Esophagus muscularis mucosa (tissue), 4 donors: ENCODE measurements at regions not wholly inside any gene's neighbourhood (a gene's known extent, or its start where the extent isn't known, plus 50 kb on each side); places are given as distances from the start of the nearest gene placed in this dataset.

Experiments
- DNase-seq: peaks from one replicate; pipeline ENCODE4 v3.0.0-alpha.2; 2017; ENCODE audit errors: extremely low spot score
- H3K27ac ChIP-seq, 4 donors: fragments of 200-600 bp; sonication (generic); replicated peaks in 1 of 4; 1 replicate in 3 of 4; 2 replicates in 1 of 4; pipeline ENCODE4 v1.5.1; 2016 to 2019; ENCODE audit warnings: mild to moderate bottlenecking in 1 of 4
- H3K27me3 ChIP-seq, 4 donors: fragments of 200-600 bp; sonication (generic); one replicate each; pipeline versions ENCODE4 v1.5.1 to v1.6.0; 2016 to 2019
- H3K36me3 ChIP-seq, 4 donors: fragments of 200-600 bp; sonication (generic); one replicate each; pipeline ENCODE4 v1.5.1; 2016 to 2019
- H3K4me1 ChIP-seq, 4 donors: fragments of 200-600 bp; sonication (generic); one replicate each; pipeline ENCODE4 v1.5.1; 2016 to 2019
- H3K4me3 ChIP-seq, 4 donors: fragments of 200-600 bp; sonication (generic); 1 replicate in 2 of 4; 2 replicates in 2 of 4; pipeline ENCODE4 v1.5.1; 2016 to 2019; ENCODE audit warnings: mild to moderate bottlenecking in 4 of 4, moderate library complexity in 1 of 4
- H3K9me3 ChIP-seq, 4 donors: fragments of 200-600 bp; sonication (generic); 1 replicate in 3 of 4; 2 replicates in 1 of 4; pipeline ENCODE4 v1.5.1; 2016 to 2019
- CTCF ChIP-seq, 3 experiments: fragments of 200-600 bp in 2 of 3; fragments of 450-650 bp in 1 of 3; sonication (generic) in 2 of 3; IDR thresholded peaks; one replicate each; pipeline ENCODE4 v1.5.1; 2017 to 2019; ENCODE audit warnings: antibody characterized with exemption in 3 of 3, mild to moderate bottlenecking in 2 of 3, moderate library complexity in 1 of 3
- EP300 ChIP-seq: sonication (generic); formaldehyde crosslinking; IDR thresholded peaks from one replicate; pipeline ENCODE4 v1.6.1; 2017; ENCODE audit warnings: antibody characterized with exemption
- POLR2A ChIP-seq: fragments of 450-650 bp; IDR thresholded peaks from one replicate; pipeline ENCODE4 v1.6.1; 2017; ENCODE audit warnings: antibody characterized with exemption, moderate library complexity, mild to moderate bottlenecking, low read depth
- POLR2AphosphoS5 ChIP-seq, 2 donors: sonication (generic); formaldehyde crosslinking; IDR thresholded peaks; one replicate each; pipeline ENCODE4 v1.6.1; 2017; ENCODE audit warnings: antibody characterized with exemption in 2 of 2
- WGBS: methylation state at CpG from one replicate; pipeline ENCODE4 v1.1.5; 2018; 5-methylcytosine and 5-hydroxymethylcytosine counted together
- intact Hi-C: fragments of 100-400 bp; cut with DNase I; formaldehyde crosslinking; loops from one replicate; pipeline ENCODE4 v1.15.1; 2023

- 84% methylated on average over 16 of the region's 16 CpGs for WGBS
- no peak for DNase-seq
- Histone ChIP-seq H3K36me3 (no peaks in the 10 kb centered on the region), H3K9me3 (no peaks in the 10 kb centered on the region), H3K4me3 (no peak overlapping the region), H3K27ac (no peak overlapping the region), H3K4me1 (no peaks in the 10 kb centered on the region), H3K27me3 (no peaks in the 10 kb centered on the region)
- intact Hi-C loops, result no loop called here
- TF ChIP-seq POLR2A, result no peak
- no peak for TF ChIP-seq EP300
- no peak for TF ChIP-seq CTCF (IDR thresholded peaks at IDR 0.05)
- TF ChIP-seq POLR2AphosphoS5 (IDR thresholded peaks at IDR 0.05), result no peak
These were observed 438.6 kb downstream of the TSHZ3 start for GRCh38 chr19:30910485-30911240.

- Histone ChIP-seq H3K9me3 (no peaks in the 10 kb centered on the region), H3K4me3 (no peak overlapping the region), H3K36me3 (no peaks in the 10 kb centered on the region), H3K4me1 (no peaks in the 10 kb centered on the region), H3K27me3 (no peaks in the 10 kb centered on the region), H3K27ac (no peak overlapping the region)
- no peak for DNase-seq
- WGBS, result 95% methylated on average over 4 of the region's 4 CpGs
- intact Hi-C loops, result no loop called here
- TF ChIP-seq EP300 (no peak), POLR2AphosphoS5 (IDR thresholded peaks at IDR 0.05) (no peak), POLR2A (no peak), CTCF (IDR thresholded peaks at IDR 0.05) (no peak)
These were observed 440.0 kb downstream of the TSHZ3 start for GRCh38 chr19:30909216-30909615.

- no peak overlapping the region for H3K27ac ChIP-seq
- H3K4me3 ChIP-seq, result no peak overlapping the region
- intact Hi-C loops, result no loop called here
- WGBS, result 81% methylated on average over 4 of the region's 4 CpGs
- H3K27me3 ChIP-seq, result no peaks in the 10 kb centered on the region
- no peaks in the 10 kb centered on the region for H3K9me3 ChIP-seq
- no peak for DNase-seq
- no peak for TF ChIP-seq POLR2AphosphoS5 (IDR thresholded peaks at IDR 0.05)
- no peak for TF ChIP-seq POLR2A
- no peaks in the 10 kb centered on the region for H3K36me3 ChIP-seq
- no peaks in the 10 kb centered on the region for H3K4me1 ChIP-seq
These were observed 440.9 kb downstream of the TSHZ3 start for GRCh38 chr19:30908262-30908771.

- Histone ChIP-seq H3K36me3 (no peaks in the 10 kb centered on the region), H3K4me3 (no peak overlapping the region), H3K27me3 (no peaks in the 10 kb centered on the region), H3K9me3 (no peaks in the 10 kb centered on the region), H3K4me1 (no peaks in the 10 kb centered on the region), H3K27ac (no peak overlapping the region)
- TF ChIP-seq POLR2A (no peak), EP300 (no peak), CTCF (IDR thresholded peaks at IDR 0.05) (no peak), POLR2AphosphoS5 (IDR thresholded peaks at IDR 0.05) (no peak)
- 100% methylated on average over 4 of the region's 8 CpGs for WGBS
- no peak for DNase-seq
- intact Hi-C loops, result no loop called here
These were observed 442.4 kb downstream of the TSHZ3 start for GRCh38 chr19:30906871-30907270.

DNA sequence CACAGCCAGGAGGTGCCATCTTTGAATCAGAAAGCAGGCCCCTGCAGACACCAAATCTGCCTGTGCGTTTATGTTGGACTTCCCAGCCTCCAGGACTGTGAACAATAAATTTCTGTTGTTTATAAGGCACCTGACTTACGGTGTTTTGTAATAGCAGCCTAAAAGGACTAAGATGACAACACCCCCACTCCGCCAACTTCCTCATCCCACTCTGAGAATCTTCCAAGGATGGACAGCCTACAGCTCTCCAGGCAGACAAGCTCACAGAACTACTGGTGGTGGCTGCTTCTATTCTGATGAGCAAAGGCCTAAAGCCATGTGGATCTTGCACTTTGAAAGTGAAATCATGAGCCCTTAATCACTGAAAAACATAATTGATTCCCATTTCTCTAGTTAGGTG lies 449.2 kb downstream of the TSHZ3 start:
- Histone ChIP-seq H3K4me1 (peaks cover 0 to 11% (median 0%) of the 10 kb centered on the region in 4 donors), H3K9me3 (no peaks in the 10 kb centered on the region), H3K36me3 (no peaks in the 10 kb centered on the region), H3K4me3 (no peak overlapping the region), H3K27me3 (no peaks in the 10 kb centered on the region), H3K27ac (no peak overlapping the region)
- no peak for TF ChIP-seq POLR2AphosphoS5 (IDR thresholded peaks at IDR 0.05)
- no peak for TF ChIP-seq POLR2A
- no peak for TF ChIP-seq CTCF (IDR thresholded peaks at IDR 0.05)
- no peak for TF ChIP-seq EP300
- 94% methylated on average over 3 of the region's 3 CpGs for WGBS
- intact Hi-C loops, result no loop called here
- DNase-seq, result no peak
